Kidney (tissue), 13 donors: ENCODE measurements at regions not wholly inside any gene's neighbourhood (a gene's known extent, or its start where the extent isn't known, plus 50 kb on each side); places are given as distances from the start of the nearest gene placed in this dataset.
"Not testable (repeated sequence)": the region's sequence is repeated elsewhere in the genome, so short reads cannot be mapped to it uniquely, and the experiment has no call there.

Source experiments
- DNase-seq, 5 donors: peaks; one replicate each; pipeline ENCODE4 v3.0.0-alpha.2; 2013 to 2020
- FAIRE-seq: peaks from 2 replicates; lab custom pipeline; 2012; peaks lifted over from hg19 to GRCh38; lab: Jason Lieb, UNC
- H3K27ac ChIP-seq, 2 donors: one replicate each; pipeline ENCODE4 v1.7.0; 2013; ENCODE audit warnings: low read depth in 2 of 2, low read length in 2 of 2, inconsistent platforms in 1 of 2
- H3K27me3 ChIP-seq: one replicate; pipeline ENCODE4 v1.7.1; 2013; ENCODE audit warnings: low read length, inconsistent platforms; ENCODE audit not compliant: control insufficient read depth, insufficient read depth
- H3K36me3 ChIP-seq, 3 donors: one replicate each; pipeline versions ENCODE4 v1.7.0 to v1.7.1; 2013; ENCODE audit warnings: low read length in 3 of 3, control low read depth in 1 of 3, inconsistent platforms in 1 of 3; ENCODE audit not compliant: insufficient read depth in 3 of 3, control insufficient read depth in 2 of 3
- H3K4me1 ChIP-seq, 3 donors: one replicate each; pipeline versions ENCODE4 v1.7.0 to v1.7.1; 2013; ENCODE audit warnings: low read length in 3 of 3, inconsistent platforms in 1 of 3, low read depth in 1 of 3; ENCODE audit not compliant: control insufficient read depth in 2 of 3, insufficient read depth in 2 of 3
- H3K4me3 ChIP-seq, 3 donors: one replicate each; pipeline versions ENCODE4 v1.7.0 to v1.8.1; 2013; ENCODE audit warnings: low read length in 3 of 3, control low read depth in 1 of 3, inconsistent platforms in 1 of 3
- H3K9ac ChIP-seq, 3 donors: one replicate each; pipeline versions ENCODE4 v1.7.0 to v1.7.1; 2013; ENCODE audit warnings: low read length in 3 of 3, control low read depth in 1 of 3, inconsistent platforms in 1 of 3
- H3K9me3 ChIP-seq, 3 donors: one replicate each; pipeline versions ENCODE4 v1.7.0 to v1.7.1; 2013; ENCODE audit warnings: low read length in 3 of 3, control low read depth in 1 of 3, inconsistent platforms in 1 of 3; ENCODE audit not compliant: control insufficient read depth in 2 of 3, insufficient read depth in 1 of 3
- intact Hi-C: fragments of 100-400 bp; cut with DNase I; formaldehyde crosslinking; loops from one replicate; pipeline ENCODE4 v1.11.1; 2022
- TF ChIP-seq, protein P1 (sequence below): IDR thresholded peaks from 3 replicates; pipeline ENCODE4 v1.5.1; 2012; ENCODE audit warnings: mild to moderate bottlenecking, moderate library complexity, borderline replicate concordance; ENCODE audit not compliant: insufficient read depth; ENCODE audit errors: extremely low read depth
- donor health status: control.
- donor health status: control.
- donor health status: control.
- donor health status: control.
- donor health status: control.
- donor health status: DM: yes; HTN: yes; CAD: no.
- donor health status: Normal renal cell carcinoma (clear cell type).

DNA sequence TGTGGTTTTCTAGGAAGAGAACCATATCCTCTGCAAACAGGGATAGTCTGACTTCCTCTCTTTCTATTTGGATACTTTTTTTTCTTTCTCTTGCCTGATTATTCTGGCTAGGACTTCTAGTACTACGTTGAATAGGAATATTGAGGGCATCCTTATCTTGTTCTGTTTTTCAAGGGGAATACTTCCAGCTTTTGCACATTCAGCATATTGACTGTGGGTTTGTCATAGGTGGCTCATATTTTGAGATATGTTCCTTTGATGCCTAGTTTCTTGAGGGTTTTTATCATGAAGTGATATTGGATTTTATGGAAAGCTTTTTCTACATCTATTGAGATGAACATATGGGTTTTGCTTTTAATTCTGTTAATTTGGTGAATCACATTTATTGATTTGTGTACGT is 269.8 kb downstream of the MAP2K6 start:
- TF ChIP-seq, protein P1, sequence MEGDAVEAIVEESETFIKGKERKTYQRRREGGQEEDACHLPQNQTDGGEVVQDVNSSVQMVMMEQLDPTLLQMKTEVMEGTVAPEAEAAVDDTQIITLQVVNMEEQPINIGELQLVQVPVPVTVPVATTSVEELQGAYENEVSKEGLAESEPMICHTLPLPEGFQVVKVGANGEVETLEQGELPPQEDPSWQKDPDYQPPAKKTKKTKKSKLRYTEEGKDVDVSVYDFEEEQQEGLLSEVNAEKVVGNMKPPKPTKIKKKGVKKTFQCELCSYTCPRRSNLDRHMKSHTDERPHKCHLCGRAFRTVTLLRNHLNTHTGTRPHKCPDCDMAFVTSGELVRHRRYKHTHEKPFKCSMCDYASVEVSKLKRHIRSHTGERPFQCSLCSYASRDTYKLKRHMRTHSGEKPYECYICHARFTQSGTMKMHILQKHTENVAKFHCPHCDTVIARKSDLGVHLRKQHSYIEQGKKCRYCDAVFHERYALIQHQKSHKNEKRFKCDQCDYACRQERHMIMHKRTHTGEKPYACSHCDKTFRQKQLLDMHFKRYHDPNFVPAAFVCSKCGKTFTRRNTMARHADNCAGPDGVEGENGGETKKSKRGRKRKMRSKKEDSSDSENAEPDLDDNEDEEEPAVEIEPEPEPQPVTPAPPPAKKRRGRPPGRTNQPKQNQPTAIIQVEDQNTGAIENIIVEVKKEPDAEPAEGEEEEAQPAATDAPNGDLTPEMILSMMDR, result no peak
- Histone ChIP-seq H3K9me3 (peaks cover 0 to 3% (median 2%) of the 10 kb centered on the region in 3 donors), H3K27ac (no peak overlapping the region), H3K4me3 (no peak overlapping the region), H3K27me3 (no peaks in the 10 kb centered on the region), H3K36me3 (no peaks in the 10 kb centered on the region), H3K9ac (no peak overlapping the region), H3K4me1 (no peaks in the 10 kb centered on the region)
- FAIRE-seq (no peak), DNase-seq (no peak)
- intact Hi-C loops, result no loop called here

DNA sequence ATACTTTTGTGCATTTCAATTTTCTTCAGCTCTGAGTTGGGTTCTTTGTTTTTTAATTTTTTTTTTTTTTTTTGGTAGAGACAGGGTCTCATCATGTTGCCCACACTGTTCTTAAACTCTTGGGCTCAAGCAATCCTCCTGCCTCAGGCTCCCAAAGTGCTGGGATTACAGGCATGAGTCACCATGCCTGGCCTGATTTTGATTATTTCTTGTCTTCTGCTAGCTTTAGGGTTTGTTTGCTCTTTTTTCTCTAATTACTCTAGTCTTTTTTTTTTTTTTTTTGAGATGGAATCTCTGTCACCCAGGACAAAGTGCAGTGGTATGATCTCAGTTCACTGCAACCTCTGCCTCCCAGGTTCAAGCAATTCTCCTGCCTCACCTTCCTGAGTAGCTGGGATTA is 270.7 kb downstream of the MAP2K6 start:
- H3K36me3 ChIP-seq, DNase-seq, H3K27me3 ChIP-seq, H3K9me3 ChIP-seq, H3K4me1 ChIP-seq, H3K9ac ChIP-seq, H3K4me3 ChIP-seq, intact Hi-C loops, H3K27ac ChIP-seq, FAIRE-seq: not testable (repeated sequence)

DNA sequence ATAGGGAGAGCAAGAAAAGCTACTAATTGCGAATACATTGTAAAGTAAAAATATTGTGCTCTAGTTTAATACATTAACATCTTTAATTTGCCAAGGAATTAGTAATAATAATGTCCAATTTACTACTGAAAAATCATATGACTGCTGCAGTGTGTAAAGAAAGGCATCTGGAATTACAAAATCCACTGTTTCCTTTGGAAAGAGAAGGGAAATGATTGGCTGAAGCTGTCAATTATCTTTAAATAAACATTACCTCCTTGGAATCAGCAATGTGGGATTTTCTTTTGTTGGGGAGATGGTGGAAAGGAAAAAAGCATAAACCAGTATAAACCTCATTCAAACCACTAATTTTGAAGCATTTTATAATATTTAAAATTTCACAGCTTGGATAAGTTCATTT is 276.0 kb downstream of the MAP2K6 start:
- Histone ChIP-seq H3K27me3 (no peaks in the 10 kb centered on the region), H3K36me3 (no peaks in the 10 kb centered on the region), H3K9ac (no peak overlapping the region), H3K9me3 (peaks cover 0 to 4% (median 3%) of the 10 kb centered on the region in 3 donors), H3K4me1 (no peaks in the 10 kb centered on the region), H3K4me3 (no peak overlapping the region), H3K27ac (no peak overlapping the region)
- intact Hi-C loops, result no loop called here
- no peak for DNase-seq
- TF ChIP-seq, protein P1, result no peak
- no peak for FAIRE-seq

DNA sequence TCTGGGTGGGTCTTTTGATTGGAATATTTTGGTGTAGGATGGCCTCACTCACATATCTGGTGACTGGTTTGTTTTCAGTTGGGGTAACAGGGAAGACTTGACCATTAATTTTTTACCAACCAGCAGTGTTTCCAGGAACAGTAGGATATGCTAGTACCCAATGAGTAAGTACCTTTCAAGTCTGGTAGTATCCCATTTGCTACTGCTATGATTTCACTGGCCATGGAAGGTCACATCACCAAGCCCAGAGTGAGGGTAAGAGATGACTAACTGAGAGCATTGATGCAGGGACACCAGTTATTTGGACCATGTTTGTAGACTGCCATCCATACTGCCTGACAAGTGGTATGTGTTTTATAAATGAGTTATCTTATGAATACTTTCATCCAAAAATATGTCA is 277.7 kb downstream of the MAP2K6 start:
- no peak for FAIRE-seq
- H3K27ac ChIP-seq, result no peak overlapping the region

More for the DNA sequence above, 277.7 kb downstream of the MAP2K6 start:
- H3K4me1 ChIP-seq, result peaks cover 0 to 2% (median 0%) of the 10 kb centered on the region in 3 donors
- DNase-seq, result no peak
- H3K27me3 ChIP-seq, result no peaks in the 10 kb centered on the region
- H3K36me3 ChIP-seq, result no peaks in the 10 kb centered on the region
- no peak overlapping the region for H3K4me3 ChIP-seq
- TF ChIP-seq, protein P1, result no peak
- no peak overlapping the region for H3K9ac ChIP-seq
- peaks cover 0 to 4% (median 0%) of the 10 kb centered on the region in 3 donors for H3K9me3 ChIP-seq
- intact Hi-C loops, result no loop called here
